GM23338 (cell line): ENCODE measurements at regions not wholly inside any gene's neighbourhood (a gene's known extent, or its start where the extent isn't known, plus 50 kb on each side); places are given as distances from the start of the nearest gene placed in this dataset.
A peak's percentile ranks its signal among the peaks of the same experiment; 100 is the strongest.

Source experiments
- ATAC-seq: fragments of 200-7000 bp; cut with Tn5 transposase; 3 replicates; pipeline ENCODE4 v1.9.1; 2020
- DNase-seq: peaks from one replicate; pipeline ENCODE4 v3.0.0-alpha.2; 2015; ENCODE audit warnings: low spot score
- H2AFZ ChIP-seq: fragments of 200-600 bp; sonication (generic); 2 replicates; pipeline ENCODE4 v1.8.0; 2016; ENCODE audit warnings: antibody characterized with exemption, mild to moderate bottlenecking, moderate library complexity
- H3F3A ChIP-seq: fragments of 200-600 bp; sonication (generic); replicated peaks from 2 replicates; pipeline ENCODE4 v1.8.0; 2017; ENCODE audit warnings: antibody characterized with exemption, mixed run types, low read depth
- H3K27ac ChIP-seq: fragments of 200-600 bp; sonication (generic); 2 replicates; pipeline ENCODE4 v1.6.1; 2016; ENCODE audit warnings: low read depth
- H3K27me3 ChIP-seq: fragments of 200-600 bp; sonication (generic); 2 replicates; pipeline ENCODE4 v1.8.0; 2016; ENCODE audit warnings: mild to moderate bottlenecking, mixed run types, moderate library complexity; ENCODE audit not compliant: insufficient read depth
- H3K36me3 ChIP-seq: fragments of 200-600 bp; sonication (generic); 2 replicates; pipeline ENCODE4 v1.8.0; 2016; ENCODE audit warnings: mild to moderate bottlenecking; ENCODE audit not compliant: insufficient read depth
- H3K4me1 ChIP-seq: fragments of 200-600 bp; sonication (generic); 2 replicates; pipeline ENCODE4 v1.8.0; 2016; ENCODE audit warnings: mild to moderate bottlenecking, moderate library complexity; ENCODE audit not compliant: insufficient read depth
- H3K4me2 ChIP-seq: fragments of 200-600 bp; sonication (generic); 2 replicates; pipeline ENCODE4 v1.7.1; 2017; ENCODE audit warnings: mixed run types
- H3K4me3 ChIP-seq: fragments of 200-600 bp; sonication (generic); 2 replicates; pipeline ENCODE4 v1.6.1; 2016; ENCODE audit warnings: mixed run types
- H3K79me2 ChIP-seq: fragments of 200-600 bp; sonication (generic); replicated peaks from 2 replicates; pipeline ENCODE4 v1.8.0; 2017; ENCODE audit warnings: mild to moderate bottlenecking; ENCODE audit not compliant: insufficient read depth
- H3K9me2 ChIP-seq: fragments of 200-600 bp; sonication (generic); 2 replicates; pipeline ENCODE4 v1.8.0; 2017; ENCODE audit not compliant: insufficient read depth
- H4K20me1 ChIP-seq: fragments of 200-600 bp; sonication (generic); replicated peaks from 2 replicates; pipeline ENCODE4 v1.8.0; 2017; ENCODE audit warnings: mild to moderate bottlenecking; ENCODE audit not compliant: insufficient read depth
- H3K27ac Mint-ChIP-seq: 2 replicates; pipeline ENCODE4 v1.8.0; 2020; ENCODE audit warnings: inconsistent platforms, mild to moderate bottlenecking, moderate library complexity, mixed read lengths
- H3K27me3 Mint-ChIP-seq: 3 replicates; pipeline ENCODE4 v1.8.0; 2022; ENCODE audit warnings: low read depth, mild to moderate bottlenecking, moderate library complexity, mixed read lengths, inconsistent platforms; ENCODE audit not compliant: insufficient read depth, poor library complexity
- H3K36me3 Mint-ChIP-seq: 3 replicates; pipeline ENCODE4 v1.8.0; 2021; ENCODE audit warnings: low read depth, mild to moderate bottlenecking, inconsistent platforms, moderate library complexity, mixed read lengths
- H3K4me1 Mint-ChIP-seq: 3 replicates; pipeline ENCODE4 v1.8.0; 2020; ENCODE audit warnings: mild to moderate bottlenecking, inconsistent platforms, mixed read lengths
- H3K4me3 Mint-ChIP-seq: 3 replicates; pipeline ENCODE4 v1.8.0; 2021; ENCODE audit warnings: moderate library complexity, mild to moderate bottlenecking, inconsistent platforms, mixed read lengths
- H3K9me3 Mint-ChIP-seq: 3 replicates; pipeline ENCODE4 v1.8.0; 2020; ENCODE audit warnings: moderate library complexity, mild to moderate bottlenecking, inconsistent platforms, mixed read lengths
- CREB1 ChIP-seq: fragments of 250-450 bp; sonication (Bioruptor Pico); IDR thresholded peaks from 2 replicates; pipeline ENCODE4 v1.5.0; 2020; ENCODE audit warnings: low read depth, mild to moderate bottlenecking, moderate library complexity
- EZH2 ChIP-seq: fragments of 200-600 bp; sonication (generic); IDR thresholded peaks from one replicate; pipeline ENCODE4 v1.8.0; 2017; ENCODE audit warnings: antibody characterized with exemption, mild to moderate bottlenecking, low read depth; ENCODE audit not compliant: unreplicated experiment
- EZH2phosphoT487 ChIP-seq: fragments of 200-600 bp; sonication (generic); IDR thresholded peaks from one replicate; pipeline ENCODE4 v1.8.1; 2018; ENCODE audit warnings: antibody characterized with exemption; ENCODE audit not compliant: unreplicated experiment
- JUNB ChIP-seq: IDR thresholded peaks from one replicate; pipeline ENCODE4 v1.6.1; 2016; ENCODE audit warnings: antibody characterized with exemption; ENCODE audit not compliant: unreplicated experiment
- NANOG ChIP-seq: IDR thresholded peaks from 2 replicates; pipeline ENCODE4 v1.6.1; 2016; ENCODE audit warnings: antibody characterized with exemption, borderline replicate concordance
- POLR2AphosphoS5 ChIP-seq: IDR thresholded peaks from 2 replicates; pipeline ENCODE4 v1.6.1; 2016; ENCODE audit warnings: antibody characterized with exemption, low read depth
- REST ChIP-seq: IDR thresholded peaks from one replicate; pipeline ENCODE4 v1.6.1; 2018; ENCODE audit warnings: antibody characterized with exemption; ENCODE audit not compliant: unreplicated experiment
- STAT1 ChIP-seq: IDR thresholded peaks from one replicate; pipeline ENCODE4 v1.6.1; 2016; ENCODE audit warnings: antibody characterized with exemption; ENCODE audit not compliant: unreplicated experiment
- ZNF114 ChIP-seq: fragments of 250-450 bp; sonication (Bioruptor Pico); IDR thresholded peaks from 2 replicates; pipeline ENCODE4 v1.5.0; 2020; ENCODE audit warnings: mild to moderate bottlenecking, moderate library complexity
- ZNF331 ChIP-seq: fragments of 250-450 bp; sonication (Bioruptor Pico); IDR thresholded peaks from 2 replicates; pipeline ENCODE4 v1.5.0; 2020; ENCODE audit warnings: low read depth, mild to moderate bottlenecking, moderate library complexity
- TF ChIP-seq, protein P1 (sequence below): IDR thresholded peaks from 2 replicates; pipeline ENCODE4 v1.6.1; 2016; ENCODE audit warnings: antibody characterized with exemption

DNA sequence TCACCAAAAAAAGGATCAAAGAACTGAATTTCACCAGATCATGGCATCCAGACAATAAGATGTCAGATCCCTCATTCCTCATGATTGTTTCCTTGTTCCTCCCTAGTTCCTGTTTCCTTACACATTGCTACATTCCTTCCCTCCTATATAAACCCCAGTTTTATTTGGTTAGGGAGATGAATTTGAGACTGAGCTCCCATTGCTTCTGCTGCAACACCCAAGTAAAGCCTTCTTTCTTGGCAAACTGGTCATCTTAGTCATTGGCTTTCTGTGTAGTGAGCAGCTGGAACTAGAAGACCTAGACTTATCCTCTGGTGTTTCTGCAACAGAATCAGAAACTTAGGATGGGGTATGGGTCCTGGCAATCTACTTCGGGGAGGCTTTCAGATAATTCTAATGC lies 217.9 kb downstream of the NOVA1 start:
- DNase-seq (no peak), ATAC-seq (no peak)
- H3K9me3 Mint-ChIP-seq = no peaks in the 10 kb centered on the region
- TF ChIP-seq NANOG = no peak
- H3F3A ChIP-seq = no peaks in the 10 kb centered on the region
- no peak overlapping the region for H3K4me3 ChIP-seq
- H3K4me1 ChIP-seq = no peaks in the 10 kb centered on the region
- peaks cover 5% of the 10 kb centered on the region for H3K27me3 Mint-ChIP-seq
- no peak overlapping the region for H3K27ac Mint-ChIP-seq
- H3K27me3 ChIP-seq = no peaks in the 10 kb centered on the region
- H4K20me1 ChIP-seq = no peaks in the 10 kb centered on the region
- no peak overlapping the region for H3K4me3 Mint-ChIP-seq
- H3K9me2 ChIP-seq = 0 out of 2 replicates have a peak, but pooled peaks cover 4% of the 10 kb centered on the region
- H3K4me2 ChIP-seq = no peak overlapping the region
- no peaks in the 10 kb centered on the region for H3K36me3 Mint-ChIP-seq
- no peak overlapping the region for H3K27ac ChIP-seq
- no peaks in the 10 kb centered on the region; the same call in 1 of the 2 replicates for H3K36me3 ChIP-seq
- H2AFZ ChIP-seq = no peak overlapping the region
- no peaks in the 10 kb centered on the region for H3K79me2 ChIP-seq
- peaks cover 17% of the 10 kb centered on the region; the same call in 2 of the 3 replicates for H3K4me1 Mint-ChIP-seq

DNA sequence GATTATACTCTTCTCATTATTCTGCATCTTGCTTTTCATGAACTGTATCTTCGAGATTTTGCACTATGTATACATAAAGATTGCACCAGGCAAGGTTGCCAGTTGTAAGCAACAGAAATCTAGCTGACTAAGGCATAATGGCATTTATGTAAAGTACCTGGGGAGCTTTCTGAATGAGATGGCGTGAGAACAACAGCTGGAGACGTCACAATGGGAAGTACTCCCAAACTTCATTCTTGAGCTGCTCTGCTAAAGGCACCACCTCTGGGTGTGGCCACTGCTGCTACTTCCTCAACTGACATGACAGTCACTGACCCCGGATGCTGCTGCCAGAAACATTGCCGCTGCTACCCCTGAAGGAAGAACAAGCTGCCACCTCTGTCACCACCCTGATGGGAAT lies 220.7 kb downstream of the NOVA1 start:
- peak; percentile 59 for DNase-seq
- no peaks in the 10 kb centered on the region for H4K20me1 ChIP-seq
- no peaks in the 10 kb centered on the region for H3F3A ChIP-seq
- no peaks in the 10 kb centered on the region for H3K4me1 ChIP-seq
- H3K9me2 ChIP-seq = 0 out of 2 replicates have a peak, but pooled peaks cover under 1% of the 10 kb centered on the region
- H3K27me3 ChIP-seq = no peaks in the 10 kb centered on the region
- no peak overlapping the region for H2AFZ ChIP-seq
- H3K36me3 ChIP-seq = no peaks in the 10 kb centered on the region; the same call in 1 of the 2 replicates
- ATAC-seq = peak; percentile 83
- Mint-ChIP-seq H3K27ac (peak overlapping the region; percentile 12; the same call in 1 of the 2 replicates), H3K27me3 (peaks cover 4% of the 10 kb centered on the region), H3K9me3 (no peaks in the 10 kb centered on the region), H3K36me3 (no peaks in the 10 kb centered on the region), H3K4me1 (peaks cover 14% of the 10 kb centered on the region; the same call in 2 of the 3 replicates), H3K4me3 (no peak overlapping the region)
- no peak overlapping the region for H3K4me2 ChIP-seq
- H3K79me2 ChIP-seq = no peaks in the 10 kb centered on the region
- no peak overlapping the region for H3K4me3 ChIP-seq
- no peak for TF ChIP-seq REST
- TF ChIP-seq STAT1 = no peak
- no peak overlapping the region for H3K27ac ChIP-seq

- H3K27ac Mint-ChIP-seq = no peak overlapping the region
- Histone ChIP-seq H3K36me3 (no peaks in the 10 kb centered on the region), H4K20me1 (no peaks in the 10 kb centered on the region), H3K4me1 (no peaks in the 10 kb centered on the region), H3K27ac (no peak overlapping the region), H2AFZ (no peak overlapping the region), H3K4me2 (no peak overlapping the region), H3K4me3 (no peak overlapping the region), H3K9me2 (no peaks in the 10 kb centered on the region), H3K27me3 (no peaks in the 10 kb centered on the region), H3K79me2 (no peaks in the 10 kb centered on the region), H3F3A (no peaks in the 10 kb centered on the region)
- no peaks in the 10 kb centered on the region for H3K27me3 Mint-ChIP-seq
- DNase-seq (no peak), ATAC-seq (no peak)
- H3K4me3 Mint-ChIP-seq = no peak overlapping the region
- H3K9me3 Mint-ChIP-seq = no peaks in the 10 kb centered on the region
- H3K36me3 Mint-ChIP-seq = no peaks in the 10 kb centered on the region
- no peaks in the 10 kb centered on the region for H3K4me1 Mint-ChIP-seq
- no peak for TF ChIP-seq NANOG
- TF ChIP-seq ZNF114 = no peak
- TF ChIP-seq EZH2 = no peak
- TF ChIP-seq, protein P1, sequence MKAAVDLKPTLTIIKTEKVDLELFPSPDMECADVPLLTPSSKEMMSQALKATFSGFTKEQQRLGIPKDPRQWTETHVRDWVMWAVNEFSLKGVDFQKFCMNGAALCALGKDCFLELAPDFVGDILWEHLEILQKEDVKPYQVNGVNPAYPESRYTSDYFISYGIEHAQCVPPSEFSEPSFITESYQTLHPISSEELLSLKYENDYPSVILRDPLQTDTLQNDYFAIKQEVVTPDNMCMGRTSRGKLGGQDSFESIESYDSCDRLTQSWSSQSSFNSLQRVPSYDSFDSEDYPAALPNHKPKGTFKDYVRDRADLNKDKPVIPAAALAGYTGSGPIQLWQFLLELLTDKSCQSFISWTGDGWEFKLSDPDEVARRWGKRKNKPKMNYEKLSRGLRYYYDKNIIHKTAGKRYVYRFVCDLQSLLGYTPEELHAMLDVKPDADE = no peak
- TF ChIP-seq ZNF331 = no peak
- TF ChIP-seq JUNB = no peak
- no peak for TF ChIP-seq REST
- no peak for TF ChIP-seq POLR2AphosphoS5
- no peak for TF ChIP-seq CREB1 (CRISPR knock-in tag)
- TF ChIP-seq EZH2phosphoT487 = no peak
- no peak for TF ChIP-seq STAT1
Measured at GRCh38 chr14:26370115-26370514, 227.7 kb downstream of the NOVA1 start.
